GM12892 (cell line): ENCODE measurements at regions not wholly inside any gene's neighbourhood (a gene's known extent, or its start where the extent isn't known, plus 50 kb on each side); places are given as distances from the start of the nearest gene placed in this dataset.

Experiments
- POLR2A ChIP-seq: IDR thresholded peaks from 2 replicates; pipeline ENCODE4 v1.6.1; 2011; ENCODE audit warnings: low read depth, low read length, control low read depth
- POLR2AphosphoS5 ChIP-seq: IDR thresholded peaks from 2 replicates; pipeline ENCODE4 v1.6.1; 2011; ENCODE audit warnings: low read depth, low read length, control low read depth

- TF ChIP-seq POLR2A = no peak
- no peak for TF ChIP-seq POLR2AphosphoS5
Observed at GRCh38 chr16:47927330-47927729, 228.5 kb downstream of the ABCC12 start.
